ENCODE measurements at regions not wholly inside any gene's neighbourhood (a gene's known extent, or its start where the extent isn't known, plus 50 kb on each side); places are given as distances from the start of the nearest gene placed in this dataset.

DNA sequence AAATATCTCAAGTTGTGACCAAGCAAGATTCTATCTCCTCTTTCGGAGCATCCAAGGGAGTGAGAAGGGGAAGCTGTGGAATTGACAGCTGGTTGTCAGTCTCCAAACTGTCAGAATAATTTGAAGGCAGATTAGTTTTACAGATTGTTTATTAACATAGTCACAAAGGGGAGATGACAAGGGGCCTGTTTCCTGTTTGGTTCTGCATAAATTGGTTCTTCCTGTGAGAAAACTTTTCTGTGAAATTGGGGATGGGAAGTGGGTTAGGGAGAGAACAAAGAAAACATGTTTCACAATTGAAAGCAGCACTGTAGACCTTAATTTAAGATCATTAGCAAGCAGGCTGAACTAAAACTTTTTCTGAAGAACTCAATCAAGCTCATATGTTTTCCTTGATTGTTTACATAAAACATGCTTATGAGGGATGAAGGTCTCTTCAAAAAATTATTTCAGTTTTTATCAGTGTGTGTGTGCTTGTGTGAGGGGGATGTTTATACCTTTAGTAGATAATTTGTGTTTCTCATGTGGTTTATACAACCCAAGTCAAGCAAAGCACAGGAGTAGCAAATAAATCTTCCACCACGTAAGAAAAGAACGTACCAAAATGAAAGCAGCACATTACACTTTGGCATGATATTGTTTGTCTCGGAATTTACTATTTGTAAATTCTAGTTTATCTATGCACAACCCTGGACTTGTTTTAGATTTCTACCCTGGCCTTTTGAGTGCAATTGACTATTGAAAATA is 604.9 kb upstream of the CDH2 start:
- 59 to 62% methylated on average over 4 of the region's 4 CpGs for WGBS, 2 donors
- Histone ChIP-seq H3K4me1 (no peaks in the 10 kb centered on the region), H3K27ac (no peak overlapping the region), H3K36me3 (no peaks in the 10 kb centered on the region), H3K4me3 (replicated peaks in 1 of 3) (no peak overlapping the region), H3K27me3 (no peaks in the 10 kb centered on the region), H3K9me3 (no peaks in the 10 kb centered on the region)
- TF ChIP-seq POLR2A (IDR thresholded peaks at IDR 0.05) (no peak), CTCF (IDR thresholded peaks at IDR 0.05) (no peak)
- intact Hi-C loops (cut with DNase I) = no loop called here
- no peak for DNase-seq

DNA sequence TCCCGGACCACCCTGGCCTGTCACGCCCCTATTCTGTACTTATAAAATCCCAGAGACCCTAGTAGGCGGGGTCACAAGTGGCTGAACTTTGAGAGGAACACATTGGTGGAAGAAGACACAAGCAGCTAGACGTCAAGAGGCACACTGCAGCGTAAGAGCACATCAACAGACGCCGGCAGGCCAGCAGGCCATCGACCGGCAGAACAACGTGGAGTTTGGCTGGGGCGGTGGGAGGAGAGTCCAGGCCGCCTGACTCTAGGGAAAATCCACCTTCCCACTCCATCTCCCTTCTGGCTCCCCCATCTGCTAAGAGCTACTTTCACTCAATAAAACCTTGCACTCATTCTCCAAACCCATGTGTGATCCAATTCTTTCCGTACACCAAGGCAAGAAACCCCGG is 601.8 kb upstream of the CDH2 start:
- no peak for TF ChIP-seq CTCF (IDR thresholded peaks at IDR 0.05)
- no peak for TF ChIP-seq POLR2A (IDR thresholded peaks at IDR 0.05)
- no peak overlapping the region for H3K4me3 ChIP-seq (replicated peaks in 1 of 3)
- H3K9me3 ChIP-seq = no peaks in the 10 kb centered on the region
- no peak overlapping the region for H3K27ac ChIP-seq
- 94 to 97% methylated on average over 14 of the region's 14 CpGs for WGBS, 2 donors
- no peaks in the 10 kb centered on the region for H3K4me1 ChIP-seq
- H3K36me3 ChIP-seq = no peaks in the 10 kb centered on the region
- no peak for DNase-seq
- H3K27me3 ChIP-seq = no peaks in the 10 kb centered on the region
- intact Hi-C loops (cut with DNase I) = no loop called here

GRCh38 chr18:28777756-28778155 is 600.8 kb upstream of the CDH2 start:
- DNase-seq = no peak
- H3K27me3 ChIP-seq = no peaks in the 10 kb centered on the region
- no peak overlapping the region for H3K27ac ChIP-seq
- no peaks in the 10 kb centered on the region for H3K9me3 ChIP-seq
- H3K4me1 ChIP-seq = no peaks in the 10 kb centered on the region
- H3K36me3 ChIP-seq = no peaks in the 10 kb centered on the region
- TF ChIP-seq POLR2A (IDR thresholded peaks at IDR 0.05) (no peak), CTCF (IDR thresholded peaks at IDR 0.05) (no peak)
- H3K4me3 ChIP-seq (replicated peaks in 1 of 3) = no peak overlapping the region
- intact Hi-C loops (cut with DNase I) = no loop called here
- 78 to 80% methylated on average over 1 of the region's 1 CpG for WGBS, 2 donors

- WGBS, 2 donors = 60 to 64% methylated on average over 3 of the region's 3 CpGs
- H3K9me3 ChIP-seq = no peaks in the 10 kb centered on the region
- H3K27me3 ChIP-seq = no peaks in the 10 kb centered on the region
- TF ChIP-seq CTCF (IDR thresholded peaks at IDR 0.05) = no peak
- TF ChIP-seq POLR2A (IDR thresholded peaks at IDR 0.05) = no peak
- H3K27ac ChIP-seq = no peak overlapping the region
- no peaks in the 10 kb centered on the region for H3K36me3 ChIP-seq
- H3K4me3 ChIP-seq (replicated peaks in 1 of 3) = no peak overlapping the region
- no peak for DNase-seq
- intact Hi-C loops (cut with DNase I) = no loop called here
- no peaks in the 10 kb centered on the region for H3K4me1 ChIP-seq
These were observed 594.9 kb upstream of the CDH2 start for GRCh38 chr18:28771849-28772248.

- Histone ChIP-seq H3K36me3 (no peaks in the 10 kb centered on the region), H3K9me3 (no peaks in the 10 kb centered on the region), H3K27ac (no peak overlapping the region), H3K27me3 (no peaks in the 10 kb centered on the region), H3K4me3 (replicated peaks in 1 of 3) (no peak overlapping the region), H3K4me1 (no peaks in the 10 kb centered on the region)
- intact Hi-C loops (cut with DNase I) = no loop called here
- TF ChIP-seq CTCF (IDR thresholded peaks at IDR 0.05) (no peak), POLR2A (IDR thresholded peaks at IDR 0.05) (no peak)
- WGBS, 2 donors = 68 to 71% methylated on average over 8 of the region's 8 CpGs
- DNase-seq = no peak
These were observed 592.1 kb upstream of the CDH2 start for GRCh38 chr18:28768791-28769768.
